ENCODE measurements at regions not wholly inside any gene's neighbourhood (a gene's known extent, or its start where the extent isn't known, plus 50 kb on each side); places are given as distances from the start of the nearest gene placed in this dataset.

- Histone ChIP-seq H3K79me2 (ENCODE audit: insufficient read depth) (no peaks in the 10 kb centered on the region), H2AFZ (ENCODE audit: low read depth) (no peak overlapping the region), H4K20me1 (ENCODE audit: insufficient read depth) (no peaks in the 10 kb centered on the region), H3K9me3 (no peaks in the 10 kb centered on the region), H3K27me3 (ENCODE audit: insufficient read depth) (no peaks in the 10 kb centered on the region), H3K36me3 (replicated peaks in 1 of 2; ENCODE audit: control insufficient read depth in 1 of 2, insufficient read depth in 2 of 2, low read length in 1 of 2) (no peaks in the 10 kb centered on the region), H3K9me2 (no peaks in the 10 kb centered on the region), H3K4me2 (no peak overlapping the region), H3F3A (replicated peaks; ENCODE audit: insufficient read depth) (no peaks in the 10 kb centered on the region), H3K4me3 (ENCODE audit: low read depth in 2 of 2, low read length in 1 of 2) (no peak overlapping the region), H3K4me1 (ENCODE audit: control insufficient read depth in 1 of 2, insufficient read depth in 2 of 2, low read depth in 1 of 2, low read length in 1 of 2) (no peaks in the 10 kb centered on the region; a peak in 1 of 4 replicates), H3K27ac (ENCODE audit: low read depth in 2 of 2, low read length in 1 of 2) (no peak overlapping the region), H3K9ac (no peak overlapping the region)
- 68% methylated on average over 5 of the region's 5 CpGs for WGBS (ENCODE audit: low lambda C conversion rate)
- TF ChIP-seq MAX (IDR thresholded peaks at IDR 0.05; ENCODE audit: low read depth) (no peak), FOXJ3 (CRISPR knock-in tag; IDR thresholded peaks at IDR 0.05) (no peak), RCOR1 (IDR thresholded peaks at IDR 0.05; ENCODE audit: low read length) (no peak), EP300 (IDR thresholded peaks at IDR 0.05; ENCODE audit: borderline replicate concordance in 1 of 2, low read depth in 1 of 2, low read length in 1 of 2) (no peak), NRF1 (IDR thresholded peaks at IDR 0.05; ENCODE audit: low read depth, low read length) (no peak), FOXM1 (IDR thresholded peaks at IDR 0.05; ENCODE audit: low read depth) (no peak), CHD2 (IDR thresholded peaks at IDR 0.05; ENCODE audit: low read length, partially characterized antibody) (no peak)
- DNase-seq, result no peak
- POLR2A ChIA-PET, result no interaction called here
- CTCF ChIA-PET, result interaction anchor here (0.8 to 22.9 kb wide), 3 partner anchors 28 to 271 kb away, joined by 3 to 629 read pairs (median 4); no protein-coding TSS in a partner anchor
Observed at GRCh38 chr15:79180318-79180717, 89.7 kb upstream of the RASGRF1 start.

GRCh38 chr15:79179597-79179996 lies 89.0 kb upstream of the RASGRF1 start:
- TF ChIP-seq ELF1 (IDR thresholded peaks at IDR 0.05) (no peak), MEF2A (IDR thresholded peaks at IDR 0.05; ENCODE audit: borderline replicate concordance, low read depth) (no peak), CTCF (IDR thresholded peaks at IDR 0.05) (no peak), MAX (IDR thresholded peaks at IDR 0.05; ENCODE audit: low read depth) (no peak), TAF1 (IDR thresholded peaks at IDR 0.05; ENCODE audit: borderline replicate concordance, low read depth, low read length) (no peak), RAD21 (IDR thresholded peaks at IDR 0.05; ENCODE audit: low read length) (no peak), FOXM1 (IDR thresholded peaks at IDR 0.05; ENCODE audit: low read depth) (no peak), SIN3A (IDR thresholded peaks at IDR 0.05; ENCODE audit: borderline replicate concordance, low read depth, low read length) (no peak), RXRA (IDR thresholded peaks at IDR 0.05; ENCODE audit: borderline replicate concordance, low read depth) (no peak), POLR2AphosphoS5 (IDR thresholded peaks at IDR 0.05; ENCODE audit: low read depth, low read length) (no peak), TCF12 (IDR thresholded peaks at IDR 0.05) (no peak), TEAD4 (IDR thresholded peaks at IDR 0.05; ENCODE audit: borderline replicate concordance, insufficient read depth) (no peak), EZH2phosphoT487 (IDR thresholded peaks at IDR 0.05; ENCODE audit: borderline replicate concordance, low read depth) (no peak), MXI1 (IDR thresholded peaks at IDR 0.05; ENCODE audit: low read depth, low read length) (no peak)
- TF ChIP-seq, protein P1, sequence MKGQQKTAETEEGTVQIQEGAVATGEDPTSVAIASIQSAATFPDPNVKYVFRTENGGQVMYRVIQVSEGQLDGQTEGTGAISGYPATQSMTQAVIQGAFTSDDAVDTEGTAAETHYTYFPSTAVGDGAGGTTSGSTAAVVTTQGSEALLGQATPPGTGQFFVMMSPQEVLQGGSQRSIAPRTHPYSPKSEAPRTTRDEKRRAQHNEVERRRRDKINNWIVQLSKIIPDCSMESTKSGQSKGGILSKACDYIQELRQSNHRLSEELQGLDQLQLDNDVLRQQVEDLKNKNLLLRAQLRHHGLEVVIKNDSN (IDR thresholded peaks at IDR 0.05; ENCODE audit: borderline replicate concordance, low read depth), result no peak
- TF ChIP-seq, protein P2, sequence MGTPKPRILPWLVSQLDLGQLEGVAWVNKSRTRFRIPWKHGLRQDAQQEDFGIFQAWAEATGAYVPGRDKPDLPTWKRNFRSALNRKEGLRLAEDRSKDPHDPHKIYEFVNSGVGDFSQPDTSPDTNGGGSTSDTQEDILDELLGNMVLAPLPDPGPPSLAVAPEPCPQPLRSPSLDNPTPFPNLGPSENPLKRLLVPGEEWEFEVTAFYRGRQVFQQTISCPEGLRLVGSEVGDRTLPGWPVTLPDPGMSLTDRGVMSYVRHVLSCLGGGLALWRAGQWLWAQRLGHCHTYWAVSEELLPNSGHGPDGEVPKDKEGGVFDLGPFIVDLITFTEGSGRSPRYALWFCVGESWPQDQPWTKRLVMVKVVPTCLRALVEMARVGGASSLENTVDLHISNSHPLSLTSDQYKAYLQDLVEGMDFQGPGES (IDR thresholded peaks at IDR 0.05; ENCODE audit: low read depth, low read length), result no peak
- Histone ChIP-seq H3K36me3 (replicated peaks in 1 of 2; ENCODE audit: control insufficient read depth in 1 of 2, insufficient read depth in 2 of 2, low read length in 1 of 2) (no peaks in the 10 kb centered on the region), H4K20me1 (ENCODE audit: insufficient read depth) (no peaks in the 10 kb centered on the region), H3K27ac (ENCODE audit: low read depth in 2 of 2, low read length in 1 of 2) (no peak overlapping the region), H3K4me2 (no peak overlapping the region), H3K9ac (no peak overlapping the region), H3K79me2 (ENCODE audit: insufficient read depth) (no peaks in the 10 kb centered on the region), H3K27me3 (ENCODE audit: insufficient read depth) (no peaks in the 10 kb centered on the region), H2AFZ (ENCODE audit: low read depth) (no peak overlapping the region), H3K4me1 (ENCODE audit: control insufficient read depth in 1 of 2, insufficient read depth in 2 of 2, low read depth in 1 of 2, low read length in 1 of 2) (no peaks in the 10 kb centered on the region; a peak in 1 of 4 replicates), H3K9me2 (no peaks in the 10 kb centered on the region), H3F3A (replicated peaks; ENCODE audit: insufficient read depth) (no peaks in the 10 kb centered on the region), H3K4me3 (ENCODE audit: low read depth in 2 of 2, low read length in 1 of 2) (no peak overlapping the region), H3K9me3 (no peaks in the 10 kb centered on the region)
- no peak for DNase-seq
- 73% methylated on average over 5 of the region's 5 CpGs for WGBS (ENCODE audit: low lambda C conversion rate)
- ChIA-PET CTCF (interaction anchor here (22.9 kb wide), 1 partner anchor 152 kb away, joined by 629 read pairs; no protein-coding TSS in a partner anchor), POLR2A (no interaction called here)
